VCaP (cell line): ENCODE measurements at regions not wholly inside any gene's neighbourhood (a gene's known extent, or its start where the extent isn't known, plus 50 kb on each side); places are given as distances from the start of the nearest gene placed in this dataset.
"Not testable (repeated sequence)": the region's sequence is repeated elsewhere in the genome, so short reads cannot be mapped to it uniquely, and the experiment has no call there.

Experiments used
- H3K27ac ChIP-seq: fragments of 450-650 bp; 2 replicates; pipeline ENCODE4 v1.5.1; 2017
- CTCF ChIP-seq: fragments of 450-650 bp; conservative IDR thresholded peaks from 2 replicates; pipeline ENCODE4 v1.5.1; 2017; ENCODE audit warnings: mild to moderate bottlenecking, moderate library complexity

- no peak for TF ChIP-seq CTCF
- H3K27ac ChIP-seq: no peak overlapping the region
Measured at GRCh38 chr2:195572895-195573683, 83.9 kb upstream of the SLC39A10 start.

GRCh38 chr2:195570329-195570728 is 86.7 kb upstream of the SLC39A10 start:
- TF ChIP-seq CTCF: no peak
- H3K27ac ChIP-seq: no peak overlapping the region

- no peak for TF ChIP-seq CTCF
- no peak overlapping the region for H3K27ac ChIP-seq
Measured at GRCh38 chr2:195569255-195569654, 87.8 kb upstream of the SLC39A10 start.

- H3K27ac ChIP-seq: not testable (repeated sequence)
Measured at GRCh38 chr2:195564625-195565135, 92.3 kb upstream of the SLC39A10 start.

- H3K27ac ChIP-seq: 0 out of 2 replicates have a peak overlapping the region, but pooled peaks have one; percentile 14
- no peak for TF ChIP-seq CTCF
Measured at GRCh38 chr2:195563857-195564512, 93.0 kb upstream of the SLC39A10 start.

- peak overlapping the region; percentile 54 for H3K27ac ChIP-seq
- TF ChIP-seq CTCF: no peak
Measured at GRCh38 chr2:195562570-195563566, 94.2 kb upstream of the SLC39A10 start.

GRCh38 chr2:195561116-195561921 is 95.7 kb upstream of the SLC39A10 start:
- no peak overlapping the region for H3K27ac ChIP-seq
- no peak for TF ChIP-seq CTCF
